Smooth muscle cell (in vitro differentiated cells): ENCODE measurements at regions not wholly inside any gene's neighbourhood (a gene's known extent, or its start where the extent isn't known, plus 50 kb on each side); places are given as distances from the start of the nearest gene placed in this dataset.

Source experiments
- DNase-seq: peaks from one replicate; lab custom pipeline; 2025; ENCODE audit not compliant: unreplicated experiment; lab: John Stamatoyannopoulos, UW
- H2AFZ ChIP-seq: fragments of 200-600 bp; sonication (generic); 2 replicates; pipeline ENCODE4 v1.6.0; 2016; ENCODE audit warnings: antibody characterized with exemption, low read depth, mild to moderate bottlenecking
- H3F3A ChIP-seq: fragments of 200-600 bp; sonication (generic); 2 replicates; pipeline ENCODE4 v1.6.0; 2017; ENCODE audit warnings: antibody characterized with exemption, low read depth
- H3K27ac ChIP-seq: fragments of 200-600 bp; sonication (generic); 2 replicates; pipeline ENCODE4 v1.5.1; 2016; ENCODE audit warnings: low read depth, mild to moderate bottlenecking
- H3K27me3 ChIP-seq: fragments of 200-600 bp; sonication (generic); 2 replicates; pipeline ENCODE4 v1.6.1; 2016; ENCODE audit warnings: low read depth, mild to moderate bottlenecking
- H3K36me3 ChIP-seq: fragments of 200-600 bp; sonication (generic); 2 replicates; pipeline ENCODE4 v1.5.1; 2016; ENCODE audit warnings: low read depth
- H3K4me1 ChIP-seq: fragments of 200-600 bp; sonication (generic); 2 replicates; pipeline ENCODE4 v1.5.1; 2016; ENCODE audit warnings: low read depth
- H3K4me2 ChIP-seq: fragments of 200-600 bp; sonication (generic); 2 replicates; pipeline ENCODE4 v1.6.0; 2016; ENCODE audit warnings: mild to moderate bottlenecking
- H3K4me3 ChIP-seq: fragments of 200-600 bp; sonication (generic); 2 replicates; pipeline ENCODE4 v1.5.1; 2016; ENCODE audit warnings: mild to moderate bottlenecking
- H3K79me2 ChIP-seq: fragments of 200-600 bp; sonication (generic); 2 replicates; pipeline ENCODE4 v1.6.0; 2016; ENCODE audit warnings: low read depth, mild to moderate bottlenecking
- H3K9ac ChIP-seq: fragments of 200-600 bp; sonication (generic); 2 replicates; pipeline ENCODE4 v1.6.0; 2016; ENCODE audit warnings: low read depth
- H3K9me3 ChIP-seq: fragments of 200-600 bp; sonication (generic); replicated peaks from 2 replicates; pipeline ENCODE4 v1.5.1; 2016; ENCODE audit warnings: low read depth
- H4K20me1 ChIP-seq: fragments of 200-600 bp; sonication (generic); 2 replicates; pipeline ENCODE4 v1.6.0; 2016; ENCODE audit warnings: low read depth
- CTCF ChIP-seq: fragments of 200-600 bp; sonication (generic); IDR thresholded peaks from 2 replicates; pipeline ENCODE4 v1.5.1; 2017; ENCODE audit warnings: borderline replicate concordance, mild to moderate bottlenecking, antibody characterized with exemption; ENCODE audit not compliant: insufficient read depth, poor library complexity, severe bottlenecking
- WGBS: methylation state at CpG from one replicate; pipeline ENCODE4 v1.1.7; 2016; ENCODE audit warnings: low lambda C conversion rate; 5-methylcytosine and 5-hydroxymethylcytosine counted together

- WGBS, result 63% methylated on average over 9 of the region's 9 CpGs
- H2AFZ ChIP-seq, result peak overlapping the region; percentile 30
- DNase-seq, result no peak
Observed at GRCh38 chr17:59506894-59507726, 58.3 kb upstream of the DHX40 start.

GRCh38 chr17:59508999-59509625 lies 56.3 kb upstream of the DHX40 start:
- Histone ChIP-seq H3K36me3 (no peaks in the 10 kb centered on the region), H3K4me3 (no peak overlapping the region), H3F3A (peaks cover 7% of the 10 kb centered on the region), H3K9me3 (no peaks in the 10 kb centered on the region), H3K9ac (no peak overlapping the region), H2AFZ (no peak overlapping the region), H3K27me3 (no peaks in the 10 kb centered on the region), H3K4me1 (peaks cover 3% of the 10 kb centered on the region), H4K20me1 (no peaks in the 10 kb centered on the region), H3K4me2 (no peak overlapping the region), H3K79me2 (no peaks in the 10 kb centered on the region), H3K27ac (no peak overlapping the region)
- TF ChIP-seq CTCF, result no peak
- no peak for DNase-seq
- WGBS, result 96% methylated on average over 7 of the region's 7 CpGs

More at GRCh38 chr17:59506894-59507726, 58.3 kb upstream of the DHX40 start:
- no peaks in the 10 kb centered on the region for H4K20me1 ChIP-seq
- no peaks in the 10 kb centered on the region for H3K36me3 ChIP-seq
- peak overlapping the region; percentile 40 for H3K4me2 ChIP-seq
- no peaks in the 10 kb centered on the region for H3K4me1 ChIP-seq
- H3K79me2 ChIP-seq, result no peaks in the 10 kb centered on the region
- peak overlapping the region; percentile 21 for H3K9ac ChIP-seq
- no peaks in the 10 kb centered on the region for H3K27me3 ChIP-seq
- no peak for TF ChIP-seq CTCF
- H3K27ac ChIP-seq, result peak overlapping the region; percentile 72
- H3K9me3 ChIP-seq, result no peaks in the 10 kb centered on the region
- H3K4me3 ChIP-seq, result no peak overlapping the region
- peaks cover 7% of the 10 kb centered on the region for H3F3A ChIP-seq

- H3K36me3 ChIP-seq, result no peaks in the 10 kb centered on the region
- peaks cover 5% of the 10 kb centered on the region for H3K4me1 ChIP-seq
- H2AFZ ChIP-seq, result no peak overlapping the region
- no peaks in the 10 kb centered on the region for H3K27me3 ChIP-seq
- H3K4me2 ChIP-seq, result no peak overlapping the region
- H3K79me2 ChIP-seq, result no peaks in the 10 kb centered on the region
- no peak overlapping the region for H3K4me3 ChIP-seq
- H4K20me1 ChIP-seq, result no peaks in the 10 kb centered on the region
- no peaks in the 10 kb centered on the region for H3K9me3 ChIP-seq
- no peak for TF ChIP-seq CTCF
- no peak for DNase-seq
- 87% methylated on average over 2 of the region's 2 CpGs for WGBS
- no peak overlapping the region for H3K27ac ChIP-seq
- no peak overlapping the region for H3K9ac ChIP-seq
- H3F3A ChIP-seq, result peaks cover 7% of the 10 kb centered on the region
Observed at GRCh38 chr17:59510611-59511010, 54.8 kb upstream of the DHX40 start.
